HEK293 (cell line): ENCODE measurements at regions not wholly inside any gene's neighbourhood (a gene's known extent, or its start where the extent isn't known, plus 50 kb on each side); places are given as distances from the start of the nearest gene placed in this dataset.

ENCODE experiments used
- CTCF ChIA-PET: fragments of 350-600 bp; formaldehyde crosslinking; extraction: SDS; loops from one replicate; lab custom pipeline; 2021; ENCODE audit warnings: antibody characterized with exemption; lab: Yijun Ruan, JAX
- POLR2A ChIA-PET: fragments of 300-600 bp; formaldehyde crosslinking; extraction: SDS; loops from one replicate; lab custom pipeline; 2020; ENCODE audit warnings: antibody characterized with exemption, inconsistent platforms; lab: Yijun Ruan, JAX
- H3K27ac ChIP-seq: fragments of 200-500 bp; sonication (Bioruptor generic); 2 replicates; pipeline ENCODE4 v1.5.1; 2014; ENCODE audit warnings: low read depth, low read length, control low read depth, inconsistent platforms; ENCODE audit errors: extremely low read depth
- H3K36me3 ChIP-seq, 2 experiments: fragments of 200-500 bp in 1 of 2; sonication (Bioruptor generic) in 1 of 2; 1 replicate in 1 of 2; 2 replicates in 1 of 2; pipeline ENCODE4 v1.5.1; 2014 to 2017; ENCODE audit warnings: inconsistent platforms in 2 of 2, low read length in 2 of 2; ENCODE audit not compliant: control insufficient read depth in 2 of 2, insufficient read depth in 1 of 2
- H3K4me1 ChIP-seq: fragments of 200-500 bp; sonication (Bioruptor generic); 2 replicates; pipeline ENCODE4 v1.5.1; 2014; ENCODE audit warnings: mild to moderate bottlenecking, low read length, inconsistent platforms; ENCODE audit not compliant: control insufficient read depth, insufficient read depth
- H3K4me3 ChIP-seq: 2 replicates; pipeline ENCODE4 v1.5.1; 2011; ENCODE audit warnings: low read depth, mild to moderate bottlenecking, control low read depth, low read length, moderate library complexity
- H3K9me3 ChIP-seq: fragments of 200-500 bp; sonication (Bioruptor generic); 2 replicates; pipeline ENCODE4 v1.5.1; 2014; ENCODE audit warnings: low read depth, low read length, inconsistent platforms; ENCODE audit not compliant: control insufficient read depth, insufficient read depth
- BCL11A ChIP-seq: fragments of 450-650 bp; formaldehyde crosslinking; IDR thresholded peaks from 2 replicates; pipeline ENCODE4 v1.5.1; 2016; ENCODE audit warnings: low read depth, missing biosample characterization, missing genetic modification characterization
- IKZF3 ChIP-seq: fragments of 450-650 bp; IDR thresholded peaks from 2 replicates; pipeline ENCODE4 v1.5.0; 2018; ENCODE audit warnings: missing biosample characterization, mild to moderate bottlenecking, missing genetic modification characterization, moderate library complexity
- KLF10 ChIP-seq: fragments of 450-650 bp; IDR thresholded peaks from 2 replicates; pipeline ENCODE4 v1.5.1; 2018; ENCODE audit warnings: missing biosample characterization, mild to moderate bottlenecking, missing genetic modification characterization
- MYNN ChIP-seq: fragments of 450-650 bp; formaldehyde crosslinking; IDR thresholded peaks from 2 replicates; pipeline ENCODE4 v1.5.1; 2016; ENCODE audit warnings: missing biosample characterization, missing genetic modification characterization, borderline replicate concordance
- OVOL3 ChIP-seq: fragments of 450-650 bp; formaldehyde crosslinking; IDR thresholded peaks from 2 replicates; pipeline ENCODE4 v1.5.1; 2016; ENCODE audit warnings: missing biosample characterization, missing genetic modification characterization
- SCRT2 ChIP-seq: fragments of 450-650 bp; formaldehyde crosslinking; IDR thresholded peaks from 2 replicates; pipeline ENCODE4 v1.5.1; 2016; ENCODE audit warnings: missing biosample characterization, missing genetic modification characterization
- ZBTB17 ChIP-seq: fragments of 450-650 bp; formaldehyde crosslinking; IDR thresholded peaks from 2 replicates; pipeline ENCODE4 v1.5.1; 2016; ENCODE audit warnings: missing biosample characterization, missing genetic modification characterization
- ZFP37 ChIP-seq: fragments of 450-650 bp; formaldehyde crosslinking; IDR thresholded peaks from 2 replicates; pipeline ENCODE4 v1.5.1; 2016; ENCODE audit warnings: missing biosample characterization, missing genetic modification characterization
- ZFP69B ChIP-seq: fragments of 450-650 bp; formaldehyde crosslinking; IDR thresholded peaks from 2 replicates; pipeline ENCODE4 v1.5.1; 2016; ENCODE audit warnings: missing biosample characterization, missing genetic modification characterization
- ZNF157 ChIP-seq: fragments of 450-650 bp; formaldehyde crosslinking; IDR thresholded peaks from 2 replicates; pipeline ENCODE4 v1.5.1; 2016; ENCODE audit warnings: missing biosample characterization, missing genetic modification characterization
- ZNF214 ChIP-seq: fragments of 450-650 bp; formaldehyde crosslinking; IDR thresholded peaks from 2 replicates; pipeline ENCODE4 v1.5.1; 2017; ENCODE audit warnings: missing biosample characterization, mild to moderate bottlenecking, missing genetic modification characterization, borderline replicate concordance
- ZNF223 ChIP-seq: fragments of 450-650 bp; formaldehyde crosslinking; IDR thresholded peaks from 2 replicates; pipeline ENCODE4 v1.5.1; 2016; ENCODE audit warnings: missing biosample characterization, missing genetic modification characterization
- ZNF248 ChIP-seq: fragments of 450-650 bp; formaldehyde crosslinking; IDR thresholded peaks from 2 replicates; pipeline ENCODE4 v1.5.1; 2017; ENCODE audit warnings: missing biosample characterization, missing genetic modification characterization
- ZNF416 ChIP-seq: fragments of 450-650 bp; formaldehyde crosslinking; IDR thresholded peaks from 2 replicates; pipeline ENCODE4 v1.5.1; 2016; ENCODE audit warnings: missing biosample characterization, missing genetic modification characterization
- ZNF791 ChIP-seq: fragments of 450-650 bp; formaldehyde crosslinking; IDR thresholded peaks from 2 replicates; pipeline ENCODE4 v1.5.1; 2016; ENCODE audit warnings: missing biosample characterization, missing genetic modification characterization
- ZNF830 ChIP-seq: fragments of 450-650 bp; IDR thresholded peaks from 2 replicates; pipeline ENCODE4 v1.5.0; 2018; ENCODE audit warnings: missing biosample characterization, missing genetic modification characterization, low read depth, mild to moderate bottlenecking, moderate library complexity
- TF ChIP-seq, protein P1 (sequence below): fragments of 450-650 bp; formaldehyde crosslinking; IDR thresholded peaks from 2 replicates; pipeline ENCODE4 v1.5.1; 2017; ENCODE audit warnings: missing biosample characterization, missing genetic modification characterization
- TF ChIP-seq, protein P2 (sequence below): fragments of 450-650 bp; formaldehyde crosslinking; IDR thresholded peaks from 2 replicates; pipeline ENCODE4 v1.5.1; 2016; ENCODE audit warnings: missing biosample characterization, missing genetic modification characterization
- TF ChIP-seq, protein P3 (sequence below): fragments of 450-650 bp; formaldehyde crosslinking; conservative IDR thresholded peaks from 2 replicates; pipeline ENCODE4 v1.5.1; 2016; ENCODE audit warnings: low read depth, missing biosample characterization, missing genetic modification characterization
- TF ChIP-seq, protein P4 (sequence below): fragments of 450-650 bp; formaldehyde crosslinking; IDR thresholded peaks from 2 replicates; pipeline ENCODE4 v1.5.1; 2017; ENCODE audit warnings: missing biosample characterization, missing genetic modification characterization

DNA sequence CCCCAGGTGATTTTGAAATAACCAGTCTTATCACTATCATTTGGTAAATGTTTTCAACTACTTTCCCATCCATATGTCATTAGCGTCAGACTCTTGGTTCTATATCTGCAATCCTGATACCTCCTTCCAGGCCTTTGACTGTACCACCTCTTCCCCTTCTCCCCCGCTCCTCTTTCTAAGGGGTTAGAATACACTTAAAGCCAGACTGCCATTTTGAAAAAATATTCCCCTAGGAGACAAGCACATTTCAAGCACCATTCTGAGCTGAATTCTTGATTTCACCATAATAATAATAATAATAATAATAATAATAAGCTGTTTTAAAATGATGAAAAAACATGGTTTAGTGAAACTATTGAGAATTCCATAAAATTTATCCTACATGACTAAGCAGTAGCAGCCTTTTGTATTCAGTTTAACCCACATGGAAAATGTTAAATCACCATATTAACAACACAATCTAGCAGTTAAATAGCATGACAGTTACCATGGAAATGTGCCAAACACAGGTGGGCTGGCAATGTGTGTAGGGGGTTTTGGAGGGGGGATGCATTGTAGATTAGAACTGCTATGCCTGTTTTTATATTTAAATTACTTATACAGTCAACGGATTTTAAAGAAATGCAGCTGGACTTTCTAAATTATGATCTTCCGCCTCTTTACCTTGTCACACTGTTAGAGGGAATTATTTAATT is 480.2 kb upstream of the DEPDC1 start (continued):
- no peak for TF ChIP-seq ZFP69B (tag by site-specific recombination)
- no peak for TF ChIP-seq ZNF416
- no peak for TF ChIP-seq OVOL3 (tag by site-specific recombination)

DNA sequence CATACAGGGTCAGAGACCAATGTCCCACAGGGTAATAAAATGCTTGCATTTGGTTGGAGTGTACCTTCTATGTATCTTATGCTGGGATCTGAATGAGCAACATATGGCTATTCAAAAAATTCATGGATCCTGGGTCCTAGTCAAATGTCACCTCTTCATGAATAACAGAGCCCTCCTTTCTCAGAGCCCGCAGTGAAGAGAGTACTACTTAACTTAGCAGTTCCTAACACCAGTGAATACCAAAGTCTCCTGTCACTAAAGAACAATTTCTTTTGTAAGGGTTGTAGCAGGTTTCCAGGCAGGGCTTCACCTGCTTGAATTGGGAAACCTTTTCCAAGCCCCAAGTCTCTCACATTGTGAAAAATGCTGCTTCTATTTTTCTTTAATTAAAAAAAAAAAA is 483.0 kb upstream of the DEPDC1 start:
- ChIA-PET POLR2A (no interaction called here), CTCF (interaction anchor here (0.6 kb wide), 1 partner anchor 430 kb away, joined by 5 read pairs; no protein-coding TSS in a partner anchor)
- H3K27ac ChIP-seq, result no peak overlapping the region
- H3K36me3 ChIP-seq, result no peaks in the 10 kb centered on the region
- no peaks in the 10 kb centered on the region for H3K9me3 ChIP-seq
- H3K4me3 ChIP-seq, result no peak overlapping the region
- no peaks in the 10 kb centered on the region for H3K4me1 ChIP-seq
- TF ChIP-seq ZNF157 (tag by site-specific recombination) (no peak), ZFP37 (tag by site-specific recombination) (no peak)

DNA sequence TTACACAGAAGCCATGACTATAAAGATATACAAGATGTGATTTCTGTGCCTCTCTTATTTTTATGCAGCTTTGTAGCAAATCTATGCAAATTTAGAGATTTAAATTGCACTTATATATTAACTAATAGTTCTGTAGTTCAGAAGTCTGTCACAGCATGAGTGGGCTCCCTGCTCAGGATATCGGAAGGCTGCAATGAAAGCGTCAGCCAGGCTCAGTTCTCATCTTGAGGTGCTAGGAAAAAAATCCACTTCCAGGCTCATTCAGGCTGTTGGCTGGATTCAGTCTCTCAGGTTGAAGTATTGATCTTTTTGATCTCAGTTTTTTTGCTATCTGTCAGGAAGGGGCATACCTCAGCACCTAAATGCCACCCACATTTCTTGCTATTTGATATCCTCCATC is 487.4 kb upstream of the DEPDC1 start:
- ChIA-PET POLR2A (no interaction called here), CTCF (interaction anchor here (0.6 to 1.6 kb wide), 2 partner anchors 164 to 410 kb away, joined by 3 to 6 read pairs; no protein-coding TSS in a partner anchor)
- H3K9me3 ChIP-seq, result no peaks in the 10 kb centered on the region
- H3K36me3 ChIP-seq, result no peaks in the 10 kb centered on the region
- no peak overlapping the region for H3K27ac ChIP-seq
- no peaks in the 10 kb centered on the region for H3K4me1 ChIP-seq
- no peak overlapping the region for H3K4me3 ChIP-seq
- TF ChIP-seq BCL11A, result no peak
- TF ChIP-seq, protein P1, sequence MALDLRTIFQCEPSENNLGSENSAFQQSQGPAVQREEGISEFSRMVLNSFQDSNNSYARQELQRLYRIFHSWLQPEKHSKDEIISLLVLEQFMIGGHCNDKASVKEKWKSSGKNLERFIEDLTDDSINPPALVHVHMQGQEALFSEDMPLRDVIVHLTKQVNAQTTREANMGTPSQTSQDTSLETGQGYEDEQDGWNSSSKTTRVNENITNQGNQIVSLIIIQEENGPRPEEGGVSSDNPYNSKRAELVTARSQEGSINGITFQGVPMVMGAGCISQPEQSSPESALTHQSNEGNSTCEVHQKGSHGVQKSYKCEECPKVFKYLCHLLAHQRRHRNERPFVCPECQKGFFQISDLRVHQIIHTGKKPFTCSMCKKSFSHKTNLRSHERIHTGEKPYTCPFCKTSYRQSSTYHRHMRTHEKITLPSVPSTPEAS (tag by site-specific recombination), result no peak
- TF ChIP-seq SCRT2, result no peak
- TF ChIP-seq IKZF3, result no peak
- TF ChIP-seq KLF10 (tag by site-specific recombination), result no peak
- no peak for TF ChIP-seq ZNF791 (tag by site-specific recombination)
- TF ChIP-seq, protein P2, sequence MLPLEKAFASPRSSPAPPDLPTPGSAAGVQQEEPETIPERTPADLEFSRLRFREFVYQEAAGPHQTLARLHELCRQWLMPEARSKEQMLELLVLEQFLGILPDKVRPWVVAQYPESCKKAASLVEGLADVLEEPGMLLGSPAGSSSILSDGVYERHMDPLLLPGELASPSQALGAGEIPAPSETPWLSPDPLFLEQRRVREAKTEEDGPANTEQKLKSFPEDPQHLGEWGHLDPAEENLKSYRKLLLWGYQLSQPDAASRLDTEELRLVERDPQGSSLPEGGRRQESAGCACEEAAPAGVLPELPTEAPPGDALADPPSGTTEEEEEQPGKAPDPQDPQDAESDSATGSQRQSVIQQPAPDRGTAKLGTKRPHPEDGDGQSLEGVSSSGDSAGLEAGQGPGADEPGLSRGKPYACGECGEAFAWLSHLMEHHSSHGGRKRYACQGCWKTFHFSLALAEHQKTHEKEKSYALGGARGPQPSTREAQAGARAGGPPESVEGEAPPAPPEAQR, result no peak
- TF ChIP-seq ZNF248 (tag by site-specific recombination), result no peak
- no peak for TF ChIP-seq ZNF223 (tag by site-specific recombination)
- no peak for TF ChIP-seq ZNF830 (tag by site-specific recombination)
- TF ChIP-seq, protein P3, sequence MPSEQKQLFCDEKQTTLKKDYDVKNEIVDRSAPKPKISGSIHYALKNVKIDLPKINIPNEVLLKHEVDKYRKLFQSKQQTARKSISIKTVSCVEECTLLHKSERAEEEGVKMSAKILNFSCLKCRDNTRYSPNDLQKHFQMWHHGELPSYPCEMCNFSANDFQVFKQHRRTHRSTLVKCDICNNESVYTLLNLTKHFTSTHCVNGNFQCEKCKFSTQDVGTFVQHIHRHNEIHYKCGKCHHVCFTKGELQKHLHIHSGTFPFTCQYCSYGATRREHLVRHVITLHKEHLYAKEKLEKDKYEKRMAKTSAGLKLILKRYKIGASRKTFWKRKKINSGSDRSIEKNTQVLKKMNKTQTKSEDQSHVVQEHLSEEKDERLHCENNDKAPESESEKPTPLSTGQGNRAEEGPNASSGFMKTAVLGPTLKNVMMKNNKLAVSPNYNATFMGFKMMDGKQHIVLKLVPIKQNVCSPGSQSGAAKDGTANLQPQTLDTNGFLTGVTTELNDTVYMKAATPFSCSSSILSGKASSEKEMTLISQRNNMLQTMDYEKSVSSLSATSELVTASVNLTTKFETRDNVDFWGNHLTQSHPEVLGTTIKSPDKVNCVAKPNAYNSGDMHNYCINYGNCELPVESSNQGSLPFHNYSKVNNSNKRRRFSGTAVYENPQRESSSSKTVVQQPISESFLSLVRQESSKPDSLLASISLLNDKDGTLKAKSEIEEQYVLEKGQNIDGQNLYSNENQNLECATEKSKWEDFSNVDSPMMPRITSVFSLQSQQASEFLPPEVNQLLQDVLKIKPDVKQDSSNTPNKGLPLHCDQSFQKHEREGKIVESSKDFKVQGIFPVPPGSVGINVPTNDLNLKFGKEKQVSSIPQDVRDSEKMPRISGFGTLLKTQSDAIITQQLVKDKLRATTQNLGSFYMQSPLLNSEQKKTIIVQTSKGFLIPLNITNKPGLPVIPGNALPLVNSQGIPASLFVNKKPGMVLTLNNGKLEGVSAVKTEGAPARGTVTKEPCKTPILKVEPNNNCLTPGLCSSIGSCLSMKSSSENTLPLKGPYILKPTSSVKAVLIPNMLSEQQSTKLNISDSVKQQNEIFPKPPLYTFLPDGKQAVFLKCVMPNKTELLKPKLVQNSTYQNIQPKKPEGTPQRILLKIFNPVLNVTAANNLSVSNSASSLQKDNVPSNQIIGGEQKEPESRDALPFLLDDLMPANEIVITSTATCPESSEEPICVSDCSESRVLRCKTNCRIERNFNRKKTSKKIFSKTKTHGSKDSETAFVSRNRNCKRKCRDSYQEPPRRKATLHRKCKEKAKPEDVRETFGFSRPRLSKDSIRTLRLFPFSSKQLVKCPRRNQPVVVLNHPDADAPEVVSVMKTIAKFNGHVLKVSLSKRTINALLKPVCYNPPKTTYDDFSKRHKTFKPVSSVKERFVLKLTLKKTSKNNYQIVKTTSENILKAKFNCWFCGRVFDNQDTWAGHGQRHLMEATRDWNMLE (tag by site-specific recombination), result no peak
- TF ChIP-seq MYNN (tag by site-specific recombination), result no peak
- no peak for TF ChIP-seq ZNF214
- no peak for TF ChIP-seq ZBTB17 (tag by site-specific recombination)
- TF ChIP-seq, protein P4, sequence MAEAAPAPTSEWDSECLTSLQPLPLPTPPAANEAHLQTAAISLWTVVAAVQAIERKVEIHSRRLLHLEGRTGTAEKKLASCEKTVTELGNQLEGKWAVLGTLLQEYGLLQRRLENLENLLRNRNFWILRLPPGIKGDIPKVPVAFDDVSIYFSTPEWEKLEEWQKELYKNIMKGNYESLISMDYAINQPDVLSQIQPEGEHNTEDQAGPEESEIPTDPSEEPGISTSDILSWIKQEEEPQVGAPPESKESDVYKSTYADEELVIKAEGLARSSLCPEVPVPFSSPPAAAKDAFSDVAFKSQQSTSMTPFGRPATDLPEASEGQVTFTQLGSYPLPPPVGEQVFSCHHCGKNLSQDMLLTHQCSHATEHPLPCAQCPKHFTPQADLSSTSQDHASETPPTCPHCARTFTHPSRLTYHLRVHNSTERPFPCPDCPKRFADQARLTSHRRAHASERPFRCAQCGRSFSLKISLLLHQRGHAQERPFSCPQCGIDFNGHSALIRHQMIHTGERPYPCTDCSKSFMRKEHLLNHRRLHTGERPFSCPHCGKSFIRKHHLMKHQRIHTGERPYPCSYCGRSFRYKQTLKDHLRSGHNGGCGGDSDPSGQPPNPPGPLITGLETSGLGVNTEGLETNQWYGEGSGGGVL, result no peak
